ENCODE measurements at regions not wholly inside any gene's neighbourhood (a gene's known extent, or its start where the extent isn't known, plus 50 kb on each side); places are given as distances from the start of the nearest gene placed in this dataset.
"Not testable (repeated sequence)": the region's sequence is repeated elsewhere in the genome, so short reads cannot be mapped to it uniquely, and the experiment has no call there.

GRCh38 chr4:9505341-9505740 is 61.1 kb downstream of the DEFB131A start:
- H3K27me3 Mint-ChIP-seq; CTCF ChIA-PET; intact Hi-C loops (cut with micrococcal nuclease); H3K27ac Mint-ChIP-seq; DNase-seq; H3K36me3 Mint-ChIP-seq; POLR2A ChIA-PET; H3K4me1 Mint-ChIP-seq (ENCODE audit: low read depth); H3K4me3 Mint-ChIP-seq; H3K9me3 Mint-ChIP-seq: not testable (repeated sequence)

DNA sequence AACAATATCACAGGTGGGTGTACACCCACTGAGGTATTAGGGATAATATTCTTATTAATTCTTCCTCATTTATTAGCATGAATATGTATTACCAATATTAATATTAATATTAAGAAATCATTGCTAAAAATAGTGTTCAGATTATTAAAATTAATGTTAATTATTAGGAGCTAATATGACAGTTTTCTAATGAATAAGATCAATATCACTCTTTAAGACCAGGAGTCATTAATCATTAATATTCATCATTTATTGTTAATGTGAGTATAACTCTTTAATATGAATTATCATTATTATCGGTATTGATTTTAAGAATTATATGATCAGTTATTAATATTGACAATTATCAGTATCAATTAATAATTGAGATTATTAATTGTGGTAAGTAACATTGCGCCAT is 62.5 kb downstream of the DEFB131A start:
- H3K9me3 Mint-ChIP-seq; H3K36me3 Mint-ChIP-seq; CTCF ChIA-PET; intact Hi-C loops (cut with micrococcal nuclease); H3K4me1 Mint-ChIP-seq (ENCODE audit: low read depth); POLR2A ChIA-PET; DNase-seq; H3K27ac Mint-ChIP-seq; H3K4me3 Mint-ChIP-seq; H3K27me3 Mint-ChIP-seq: not testable (repeated sequence)

GRCh38 chr4:9512941-9513340 is 68.7 kb downstream of the DEFB131A start:
- H3K4me1 Mint-ChIP-seq (ENCODE audit: low read depth); H3K4me3 Mint-ChIP-seq; H3K36me3 Mint-ChIP-seq; H3K27ac Mint-ChIP-seq; DNase-seq; CTCF ChIA-PET; POLR2A ChIA-PET; intact Hi-C loops (cut with micrococcal nuclease); H3K27me3 Mint-ChIP-seq; H3K9me3 Mint-ChIP-seq: not testable (repeated sequence)

- H3K4me1 Mint-ChIP-seq (ENCODE audit: low read depth); H3K4me3 Mint-ChIP-seq; POLR2A ChIA-PET; CTCF ChIA-PET; DNase-seq; intact Hi-C loops (cut with micrococcal nuclease); H3K9me3 Mint-ChIP-seq; H3K36me3 Mint-ChIP-seq; H3K27ac Mint-ChIP-seq; H3K27me3 Mint-ChIP-seq: not testable (repeated sequence)
Observed at GRCh38 chr4:9519631-9520030, 75.4 kb downstream of the DEFB131A start.

- intact Hi-C loops (cut with micrococcal nuclease); H3K4me1 Mint-ChIP-seq (ENCODE audit: low read depth); H3K36me3 Mint-ChIP-seq; H3K27me3 Mint-ChIP-seq; H3K27ac Mint-ChIP-seq; DNase-seq; H3K4me3 Mint-ChIP-seq; H3K9me3 Mint-ChIP-seq; POLR2A ChIA-PET: not testable (repeated sequence)
- CTCF ChIA-PET, result interaction anchor here (0.9 kb wide), 1 partner anchor 9 kb away, joined by 3 read pairs; no protein-coding TSS in a partner anchor
Observed at GRCh38 chr4:9522903-9523302, 78.7 kb downstream of the DEFB131A start.

GRCh38 chr4:9524406-9524805 is 80.2 kb downstream of the DEFB131A start:
- POLR2A ChIA-PET; intact Hi-C loops (cut with micrococcal nuclease); CTCF ChIA-PET; H3K4me1 Mint-ChIP-seq (ENCODE audit: low read depth); H3K4me3 Mint-ChIP-seq; DNase-seq; H3K36me3 Mint-ChIP-seq; H3K9me3 Mint-ChIP-seq; H3K27me3 Mint-ChIP-seq; H3K27ac Mint-ChIP-seq: not testable (repeated sequence)

GRCh38 chr4:9532134-9532862 is 88.1 kb downstream of the DEFB131A start:
- Mint-ChIP-seq H3K4me3 (peak overlapping the region; percentile 48), H3K27me3 (peaks cover 32% of the 10 kb centered on the region)
- H3K9me3 Mint-ChIP-seq; H3K27ac Mint-ChIP-seq; H3K4me1 Mint-ChIP-seq (ENCODE audit: low read depth); H3K36me3 Mint-ChIP-seq; POLR2A ChIA-PET: not testable (repeated sequence)
- DNase-seq, result peak; percentile 74
- intact Hi-C loops (cut with micrococcal nuclease), result loop anchor here (10.0 kb wide), 1 partner anchor 73 kb away; no protein-coding TSS in a partner anchor
- CTCF ChIA-PET, result interaction anchor here (0.6 to 1.8 kb wide), 18 partner anchors 9 to 159 kb away, joined by 3 to 18 read pairs (median 4); no protein-coding TSS in a partner anchor

GRCh38 chr4:9532863-9533192 is 88.6 kb downstream of the DEFB131A start:
- H3K36me3 Mint-ChIP-seq; H3K27ac Mint-ChIP-seq; DNase-seq; POLR2A ChIA-PET; H3K9me3 Mint-ChIP-seq; H3K4me1 Mint-ChIP-seq (ENCODE audit: low read depth): not testable (repeated sequence)
- Mint-ChIP-seq H3K4me3 (peak overlapping the region; percentile 48), H3K27me3 (peaks cover 32% of the 10 kb centered on the region)
- intact Hi-C loops (cut with micrococcal nuclease), result loop anchor here (10.0 kb wide), 1 partner anchor 72 kb away; no protein-coding TSS in a partner anchor
- CTCF ChIA-PET, result interaction anchor here (1.0 to 1.8 kb wide), 9 partner anchors 37 to 158 kb away, joined by 3 to 18 read pairs (median 7); no protein-coding TSS in a partner anchor

- POLR2A ChIA-PET; H3K27ac Mint-ChIP-seq; H3K27me3 Mint-ChIP-seq; H3K4me3 Mint-ChIP-seq; H3K4me1 Mint-ChIP-seq (ENCODE audit: low read depth); H3K9me3 Mint-ChIP-seq; CTCF ChIA-PET; H3K36me3 Mint-ChIP-seq; DNase-seq: not testable (repeated sequence)
- intact Hi-C loops (cut with micrococcal nuclease), result loop anchor here (10.0 kb wide), 1 partner anchor 68 kb away; no protein-coding TSS in a partner anchor
Observed at GRCh38 chr4:9537101-9537500, 92.9 kb downstream of the DEFB131A start.

DNA sequence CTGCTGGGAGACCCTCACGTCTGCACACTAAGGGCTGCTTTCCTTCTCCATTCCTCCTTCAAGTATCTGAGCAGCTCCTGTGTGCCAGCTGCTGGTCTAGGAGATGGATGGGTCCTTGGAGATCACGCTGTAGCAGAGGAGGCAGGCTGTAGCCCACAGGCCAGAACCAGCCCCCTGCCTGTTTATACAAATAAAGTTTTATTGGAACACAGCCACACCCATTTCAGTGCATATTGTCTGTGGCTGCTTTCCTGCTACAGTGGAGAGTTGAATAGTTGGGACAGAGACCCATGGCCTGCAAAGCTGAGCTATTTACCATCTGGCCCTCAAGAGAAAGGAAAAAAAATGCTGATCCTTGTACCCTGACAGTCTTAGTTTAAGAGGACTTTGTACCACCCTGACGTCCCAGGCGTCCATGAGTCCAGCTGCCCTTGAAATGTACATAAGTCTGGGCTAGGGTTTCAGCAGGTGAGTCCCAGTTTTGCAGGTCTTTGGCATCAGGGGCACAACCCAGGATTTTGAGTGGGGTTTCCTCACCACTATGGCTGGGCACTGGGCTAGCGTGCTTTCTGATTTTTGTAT is 95.8 kb downstream of the DEFB131A start:
- POLR2A ChIA-PET; H3K36me3 Mint-ChIP-seq; H3K4me1 Mint-ChIP-seq (ENCODE audit: low read depth); H3K4me3 Mint-ChIP-seq; H3K27me3 Mint-ChIP-seq; DNase-seq; H3K9me3 Mint-ChIP-seq; H3K27ac Mint-ChIP-seq: not testable (repeated sequence)
- intact Hi-C loops (cut with micrococcal nuclease), result loop anchor here (10.0 kb wide), 1 partner anchor 65 kb away; no protein-coding TSS in a partner anchor
- CTCF ChIA-PET, result interaction anchor here (1.6 kb wide), 1 partner anchor 8 kb away, joined by 4 read pairs; no protein-coding TSS in a partner anchor

GRCh38 chr4:9541388-9541915 is 97.2 kb downstream of the DEFB131A start:
- H3K36me3 Mint-ChIP-seq, POLR2A ChIA-PET: not testable (repeated sequence)

GRCh38 chr4:9544851-9545250 is 100.6 kb downstream of the DEFB131A start:
- H3K4me1 Mint-ChIP-seq (ENCODE audit: low read depth); POLR2A ChIA-PET; H3K27ac Mint-ChIP-seq; DNase-seq; H3K27me3 Mint-ChIP-seq; H3K9me3 Mint-ChIP-seq; CTCF ChIA-PET; H3K36me3 Mint-ChIP-seq; intact Hi-C loops (cut with micrococcal nuclease); H3K4me3 Mint-ChIP-seq: not testable (repeated sequence)

More at GRCh38 chr4:9541388-9541915, 97.2 kb downstream of the DEFB131A start:
- intact Hi-C loops (cut with micrococcal nuclease); H3K27me3 Mint-ChIP-seq; DNase-seq; H3K4me1 Mint-ChIP-seq (ENCODE audit: low read depth); H3K9me3 Mint-ChIP-seq; H3K27ac Mint-ChIP-seq; H3K4me3 Mint-ChIP-seq: not testable (repeated sequence)
- CTCF ChIA-PET, result interaction anchor here (1.6 kb wide), 1 partner anchor 9 kb away, joined by 4 read pairs; no protein-coding TSS in a partner anchor

DNA sequence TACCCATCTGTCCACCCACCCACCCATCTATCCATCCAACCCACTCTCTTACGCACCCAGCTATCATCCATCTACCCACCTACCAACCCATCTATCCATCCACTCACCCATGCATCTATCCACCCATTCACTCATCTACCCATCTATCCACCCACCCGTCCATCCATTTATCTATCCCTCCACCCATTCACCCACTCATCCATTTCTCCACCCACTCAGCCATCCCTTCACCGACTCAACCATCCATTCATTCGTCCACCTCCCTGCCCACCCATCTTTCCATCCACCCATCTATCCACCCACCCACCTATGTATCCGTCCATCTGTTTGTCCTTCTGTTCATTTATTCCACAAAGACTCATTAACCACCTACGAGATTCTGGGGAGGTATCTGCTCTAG is 103.3 kb downstream of the DEFB131A start:
- H3K4me1 Mint-ChIP-seq (ENCODE audit: low read depth); POLR2A ChIA-PET; H3K36me3 Mint-ChIP-seq; H3K9me3 Mint-ChIP-seq; H3K27ac Mint-ChIP-seq; H3K27me3 Mint-ChIP-seq; H3K4me3 Mint-ChIP-seq; intact Hi-C loops (cut with micrococcal nuclease); DNase-seq: not testable (repeated sequence)
- CTCF ChIA-PET, result interaction anchor here (1.7 kb wide), 1 partner anchor 15 kb away, joined by 3 read pairs; no protein-coding TSS in a partner anchor

Data from activated CD4-positive, alpha-beta memory T cell treated with anti-CD3 and anti-CD28 coated beads for 36 hours (primary cell).